CD4-positive, alpha-beta memory T cell (primary cell): ENCODE measurements at regions not wholly inside any gene's neighbourhood (a gene's known extent, or its start where the extent isn't known, plus 50 kb on each side); places are given as distances from the start of the nearest gene placed in this dataset.

Source experiments
- CTCF ChIA-PET: fragments of 350-600 bp; sonication (Branson Sonifier 250); formaldehyde crosslinking; loops from one replicate; lab custom pipeline; 2021; ENCODE audit warnings: inconsistent platforms; ENCODE audit not compliant: partially characterized antibody; lab: Charles Lee
- POLR2A ChIA-PET: fragments of 350-600 bp; sonication (Branson Sonifier 250); formaldehyde crosslinking; loops from one replicate; lab custom pipeline; 2021; ENCODE audit not compliant: partially characterized antibody; lab: Charles Lee
- DNase-seq, 5 donors: peaks; one replicate each; pipeline versions ENCODE4 v3.0.0 to v3.0.0-alpha.2; 2020 to 2022; ENCODE audit warnings: mixed read lengths in 1 of 5
- H3K27ac ChIP-seq: one replicate; pipeline ENCODE4 v1.7.0; 2013; ENCODE audit warnings: low read depth, low read length
- H3K27me3 ChIP-seq: 2 replicates; pipeline ENCODE4 v1.7.0; 2013; ENCODE audit warnings: mild to moderate bottlenecking, low read length, moderate library complexity; ENCODE audit not compliant: insufficient read depth
- H3K36me3 ChIP-seq: 2 replicates; pipeline ENCODE4 v1.7.0; 2013; ENCODE audit warnings: mild to moderate bottlenecking, low read length, moderate library complexity; ENCODE audit not compliant: insufficient read depth
- H3K4me1 ChIP-seq: 2 replicates; pipeline ENCODE4 v1.7.0; 2013; ENCODE audit warnings: mild to moderate bottlenecking, low read length, moderate library complexity; ENCODE audit not compliant: insufficient read depth
- H3K4me3 ChIP-seq, 2 donors: one replicate each; pipeline ENCODE4 v1.7.0; 2013; ENCODE audit warnings: low read length in 2 of 2, mild to moderate bottlenecking in 1 of 2
- H3K9me3 ChIP-seq, 2 donors: one replicate each; pipeline ENCODE4 v1.7.0; 2013; ENCODE audit warnings: low read length in 2 of 2, control low read depth in 1 of 2; ENCODE audit not compliant: control insufficient read depth in 1 of 2
- H3K27ac Mint-ChIP-seq, 7 donors: one replicate each; pipeline ENCODE4 v1.8.0; 2020 to 2021; ENCODE audit warnings: mixed read lengths in 7 of 7, mild to moderate bottlenecking in 6 of 7, inconsistent platforms in 3 of 7, moderate library complexity in 3 of 7
- H3K27me3 Mint-ChIP-seq, 2 donors: one replicate each; pipeline ENCODE4 v1.8.0; 2020 to 2021; ENCODE audit warnings: mixed read lengths in 2 of 2
- H3K36me3 Mint-ChIP-seq, 2 donors: one replicate each; pipeline ENCODE4 v1.8.0; 2020 to 2021; ENCODE audit warnings: mixed read lengths in 2 of 2, inconsistent platforms in 1 of 2, mild to moderate bottlenecking in 1 of 2
- H3K4me1 Mint-ChIP-seq, 4 donors: one replicate each; pipeline ENCODE4 v1.8.0; 2020 to 2021; ENCODE audit warnings: mixed read lengths in 4 of 4, mild to moderate bottlenecking in 1 of 4
- H3K4me3 Mint-ChIP-seq, 8 donors: one replicate each; pipeline ENCODE4 v1.8.0; 2020 to 2021; ENCODE audit warnings: mixed read lengths in 8 of 8, mild to moderate bottlenecking in 7 of 8, moderate library complexity in 6 of 8, inconsistent platforms in 3 of 8
- H3K9me3 Mint-ChIP-seq, 8 donors: one replicate each; pipeline ENCODE4 v1.8.0; 2020 to 2021; ENCODE audit warnings: mixed read lengths in 8 of 8, mild to moderate bottlenecking in 5 of 8, inconsistent platforms in 3 of 8, moderate library complexity in 1 of 8
- intact Hi-C: fragments of 100-400 bp; cut with micrococcal nuclease; formaldehyde crosslinking; loops from one replicate; pipeline ENCODE4 v1.15.1; 2023

DNA sequence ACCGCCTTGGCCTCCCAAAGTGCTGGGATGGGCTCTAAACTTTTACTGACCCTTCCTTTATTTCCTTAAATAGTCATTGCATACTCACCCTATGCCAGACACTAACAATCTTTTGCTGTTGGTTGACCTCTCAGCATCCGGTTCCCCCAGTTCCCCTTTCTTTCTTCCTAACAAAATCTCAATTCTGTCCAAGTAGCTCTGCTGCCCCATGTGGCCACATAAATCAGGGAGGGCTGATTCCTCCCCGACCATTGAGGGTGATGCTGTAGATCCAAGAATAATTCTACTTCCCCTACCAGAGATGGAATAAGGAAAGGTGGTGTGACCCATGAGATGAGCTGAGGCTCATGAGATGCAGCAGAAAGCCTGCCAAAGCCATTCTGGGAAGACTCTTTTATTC is 315.3 kb upstream of the MSX2 start:
- intact Hi-C loops, result no loop called here
- Mint-ChIP-seq H3K4me3 (no peak overlapping the region), H3K4me1 (no peaks in the 10 kb centered on the region), H3K9me3 (peaks cover 0 to 9% (median 3%) of the 10 kb centered on the region in 8 donors), H3K27ac (no peak overlapping the region), H3K27me3 (peaks cover 8 to 18% of the 10 kb centered on the region in 2 donors), H3K36me3 (no peaks in the 10 kb centered on the region)
- Histone ChIP-seq H3K27me3 (no peaks in the 10 kb centered on the region), H3K36me3 (no peaks in the 10 kb centered on the region), H3K4me1 (no peaks in the 10 kb centered on the region), H3K27ac (no peak overlapping the region), H3K9me3 (no peaks in the 10 kb centered on the region), H3K4me3 (no peak overlapping the region)
- CTCF ChIA-PET, result interaction anchor here (1.2 kb wide), 1 partner anchor 11 kb away, joined by 4 read pairs; no protein-coding TSS in a partner anchor
- POLR2A ChIA-PET, result no interaction called here
- DNase-seq, result no peak

DNA sequence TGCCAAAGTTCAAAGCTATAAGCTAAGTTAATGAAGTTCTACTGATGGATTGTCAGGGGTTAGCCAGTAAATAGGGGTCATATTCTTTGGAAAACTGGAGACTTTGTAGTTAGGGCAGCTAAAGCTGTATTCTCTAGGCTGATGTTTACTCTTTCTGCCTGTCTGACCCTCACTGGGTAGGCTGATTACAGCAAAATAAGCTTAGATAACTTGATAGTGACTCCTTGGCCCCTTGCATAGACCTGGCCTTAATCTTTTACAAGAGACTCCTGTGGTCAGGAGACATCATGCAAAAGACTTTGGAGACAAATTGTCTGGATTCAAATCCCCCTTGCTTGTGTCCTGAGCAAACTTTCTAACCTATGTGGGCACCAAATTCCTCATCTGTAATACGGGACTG is 314.4 kb upstream of the MSX2 start:
- ChIA-PET CTCF (interaction anchor here (1.4 kb wide), 1 partner anchor 10 kb away, joined by 7 read pairs; no protein-coding TSS in a partner anchor), POLR2A (no interaction called here)
- Mint-ChIP-seq H3K9me3 (peaks cover 0 to 7% (median 3%) of the 10 kb centered on the region in 8 donors), H3K27me3 (peaks cover 11 to 17% of the 10 kb centered on the region in 2 donors), H3K27ac (no peak overlapping the region), H3K36me3 (no peaks in the 10 kb centered on the region), H3K4me3 (no peak overlapping the region), H3K4me1 (no peaks in the 10 kb centered on the region)
- no peaks in the 10 kb centered on the region for H3K27me3 ChIP-seq
- intact Hi-C loops, result no loop called here
- H3K4me1 ChIP-seq, result no peaks in the 10 kb centered on the region
- no peak for DNase-seq
- H3K36me3 ChIP-seq, result no peaks in the 10 kb centered on the region
- no peak overlapping the region for H3K4me3 ChIP-seq
- H3K27ac ChIP-seq, result no peak overlapping the region
- no peaks in the 10 kb centered on the region for H3K9me3 ChIP-seq

DNA sequence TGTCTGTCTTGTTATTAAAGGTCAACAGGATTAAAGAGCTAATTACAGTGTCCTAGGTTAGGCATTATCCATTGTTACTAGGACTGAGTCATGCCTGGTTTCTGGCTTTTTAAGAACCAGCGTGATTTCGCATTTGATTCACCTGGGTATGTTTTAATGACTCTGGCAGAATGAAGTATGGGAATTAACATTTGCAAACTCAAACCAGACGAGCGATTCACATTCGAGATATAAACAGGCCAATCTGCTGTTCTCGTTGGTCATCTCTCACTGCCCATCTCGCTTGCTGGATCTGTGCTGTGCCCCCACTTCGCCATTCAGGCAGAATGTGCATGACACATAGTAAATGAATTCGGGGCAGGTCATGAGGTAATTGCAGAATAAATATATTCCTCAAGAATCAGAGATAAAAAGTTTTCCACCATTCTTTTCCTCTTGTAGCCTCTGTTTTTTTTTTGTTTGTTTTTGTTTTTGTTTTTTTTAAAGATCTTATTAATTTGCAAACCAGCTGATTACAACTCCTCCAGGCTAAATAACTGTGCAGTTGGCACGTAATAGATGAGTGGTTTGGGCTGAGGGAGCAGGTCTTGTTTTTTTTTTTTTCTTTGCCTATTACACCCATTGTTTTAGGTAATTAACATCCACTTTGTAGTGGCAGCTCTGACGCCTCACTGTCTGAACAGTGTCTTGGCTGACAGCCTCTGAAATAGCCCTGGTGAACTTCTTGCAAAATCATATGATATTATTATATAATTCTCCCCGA is 313.5 kb upstream of the MSX2 start:
- Histone ChIP-seq H3K27ac (no peak overlapping the region), H3K4me1 (no peaks in the 10 kb centered on the region), H3K4me3 (no peak overlapping the region), H3K36me3 (no peaks in the 10 kb centered on the region), H3K9me3 (no peaks in the 10 kb centered on the region), H3K27me3 (no peaks in the 10 kb centered on the region)
- H3K27me3 Mint-ChIP-seq, result peaks cover 11 to 15% of the 10 kb centered on the region in 2 donors
- peaks cover 0 to 6% (median 3%) of the 10 kb centered on the region in 8 donors for H3K9me3 Mint-ChIP-seq
- no peak overlapping the region for H3K4me3 Mint-ChIP-seq
- POLR2A ChIA-PET, result no interaction called here
- no peaks in the 10 kb centered on the region for H3K36me3 Mint-ChIP-seq
- DNase-seq, result no peak
- intact Hi-C loops, result no loop called here
- CTCF ChIA-PET, result interaction anchor here (1.4 kb wide), 1 partner anchor 9 kb away, joined by 7 read pairs; no protein-coding TSS in a partner anchor
- H3K27ac Mint-ChIP-seq, result no peak overlapping the region
- no peaks in the 10 kb centered on the region for H3K4me1 Mint-ChIP-seq

DNA sequence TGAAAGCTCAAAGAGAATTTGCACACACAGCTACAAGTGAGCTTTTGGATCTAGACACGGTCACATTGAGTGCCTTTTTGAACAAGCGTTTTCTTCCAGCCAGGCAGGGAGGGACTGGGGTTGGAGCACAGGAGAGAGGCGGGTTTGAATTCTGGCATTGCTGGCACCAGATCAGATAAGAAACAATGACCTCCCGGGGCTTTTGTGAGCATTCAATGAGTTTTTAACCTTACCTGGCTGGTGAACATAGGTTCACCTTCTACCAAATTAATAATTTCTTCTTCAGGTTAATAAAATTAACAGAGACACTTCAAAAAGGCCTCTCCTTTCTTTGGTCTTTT is 312.9 kb upstream of the MSX2 start:
- Histone ChIP-seq H3K9me3 (no peaks in the 10 kb centered on the region), H3K4me1 (no peaks in the 10 kb centered on the region), H3K36me3 (no peaks in the 10 kb centered on the region), H3K27ac (no peak overlapping the region), H3K27me3 (no peaks in the 10 kb centered on the region), H3K4me3 (no peak overlapping the region)
- CTCF ChIA-PET, result interaction anchor here (1.4 kb wide), 1 partner anchor 8 kb away, joined by 7 read pairs; no protein-coding TSS in a partner anchor
- DNase-seq, result no peak
- intact Hi-C loops, result no loop called here
- POLR2A ChIA-PET, result no interaction called here
- Mint-ChIP-seq H3K27ac (no peak overlapping the region), H3K4me3 (no peak overlapping the region), H3K4me1 (no peaks in the 10 kb centered on the region), H3K27me3 (peaks cover 11 to 15% of the 10 kb centered on the region in 2 donors), H3K9me3 (peaks cover 0 to 6% (median 3%) of the 10 kb centered on the region in 8 donors), H3K36me3 (no peaks in the 10 kb centered on the region)

DNA sequence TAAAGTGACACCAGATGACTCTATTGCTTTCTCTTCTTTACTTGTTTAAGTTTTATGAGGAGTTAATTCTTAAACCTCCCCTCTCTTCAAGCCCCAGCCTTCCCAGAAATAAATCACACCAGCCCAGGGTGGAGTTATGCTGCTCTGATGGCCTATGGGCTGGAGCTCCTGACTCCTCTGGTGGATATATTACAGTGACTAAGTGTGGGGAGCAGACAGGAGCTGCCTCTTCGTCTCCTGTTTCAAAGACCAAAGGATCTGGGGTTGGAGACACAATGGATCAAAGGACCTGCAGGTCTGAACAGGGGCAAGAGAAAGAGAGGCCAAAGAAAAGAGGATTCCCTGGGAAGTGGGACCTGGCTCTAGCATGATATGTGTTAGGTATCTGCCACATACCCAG is 312.0 kb upstream of the MSX2 start:
- POLR2A ChIA-PET, result no interaction called here
- H3K9me3 Mint-ChIP-seq, result peaks cover 0 to 6% (median 3%) of the 10 kb centered on the region in 8 donors

DNA sequence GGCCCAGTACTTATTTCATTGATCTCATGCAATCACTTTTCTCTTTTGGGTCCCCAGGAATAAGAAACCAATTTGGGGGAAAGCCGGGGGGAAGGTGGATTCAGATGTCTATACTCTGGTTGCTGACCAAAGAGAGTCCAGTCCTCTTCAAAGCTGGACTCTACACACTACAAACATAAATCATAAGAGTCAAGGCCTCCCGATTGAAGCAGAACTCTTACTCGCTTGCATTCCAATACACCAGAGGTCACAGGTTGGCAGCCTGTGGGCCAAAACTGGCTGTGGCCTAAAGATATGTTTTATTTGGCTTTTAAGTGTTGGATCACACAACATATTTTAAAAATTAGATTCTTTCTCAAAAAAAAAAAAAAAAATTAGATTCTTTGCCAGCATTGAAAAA is 311.4 kb upstream of the MSX2 start:
- ChIA-PET CTCF (no interaction called here), POLR2A (no interaction called here)
- Mint-ChIP-seq H3K4me3 (no peak overlapping the region), H3K27me3 (peaks cover 14 to 18% of the 10 kb centered on the region in 2 donors), H3K9me3 (peaks cover 0 to 6% (median 2%) of the 10 kb centered on the region in 8 donors), H3K27ac (no peak overlapping the region), H3K36me3 (no peaks in the 10 kb centered on the region), H3K4me1 (no peaks in the 10 kb centered on the region)
- intact Hi-C loops, result no loop called here
- H3K4me3 ChIP-seq, result no peak overlapping the region
- H3K27me3 ChIP-seq, result no peaks in the 10 kb centered on the region
- H3K36me3 ChIP-seq, result no peaks in the 10 kb centered on the region
- no peaks in the 10 kb centered on the region for H3K9me3 ChIP-seq
- no peak for DNase-seq
- no peaks in the 10 kb centered on the region for H3K4me1 ChIP-seq
- no peak overlapping the region for H3K27ac ChIP-seq

More for the DNA sequence above, 312.0 kb upstream of the MSX2 start:
- CTCF ChIA-PET, result no interaction called here
- H3K9me3 ChIP-seq, result no peaks in the 10 kb centered on the region
- Mint-ChIP-seq H3K36me3 (no peaks in the 10 kb centered on the region), H3K4me1 (no peaks in the 10 kb centered on the region), H3K27ac (no peak overlapping the region), H3K4me3 (no peak overlapping the region), H3K27me3 (peaks cover 14 to 16% of the 10 kb centered on the region in 2 donors)
- no peaks in the 10 kb centered on the region for H3K36me3 ChIP-seq
- H3K27ac ChIP-seq, result no peak overlapping the region
- no peaks in the 10 kb centered on the region for H3K27me3 ChIP-seq
- intact Hi-C loops, result no loop called here
- no peak for DNase-seq
- H3K4me3 ChIP-seq, result no peak overlapping the region
- H3K4me1 ChIP-seq, result no peaks in the 10 kb centered on the region

DNA sequence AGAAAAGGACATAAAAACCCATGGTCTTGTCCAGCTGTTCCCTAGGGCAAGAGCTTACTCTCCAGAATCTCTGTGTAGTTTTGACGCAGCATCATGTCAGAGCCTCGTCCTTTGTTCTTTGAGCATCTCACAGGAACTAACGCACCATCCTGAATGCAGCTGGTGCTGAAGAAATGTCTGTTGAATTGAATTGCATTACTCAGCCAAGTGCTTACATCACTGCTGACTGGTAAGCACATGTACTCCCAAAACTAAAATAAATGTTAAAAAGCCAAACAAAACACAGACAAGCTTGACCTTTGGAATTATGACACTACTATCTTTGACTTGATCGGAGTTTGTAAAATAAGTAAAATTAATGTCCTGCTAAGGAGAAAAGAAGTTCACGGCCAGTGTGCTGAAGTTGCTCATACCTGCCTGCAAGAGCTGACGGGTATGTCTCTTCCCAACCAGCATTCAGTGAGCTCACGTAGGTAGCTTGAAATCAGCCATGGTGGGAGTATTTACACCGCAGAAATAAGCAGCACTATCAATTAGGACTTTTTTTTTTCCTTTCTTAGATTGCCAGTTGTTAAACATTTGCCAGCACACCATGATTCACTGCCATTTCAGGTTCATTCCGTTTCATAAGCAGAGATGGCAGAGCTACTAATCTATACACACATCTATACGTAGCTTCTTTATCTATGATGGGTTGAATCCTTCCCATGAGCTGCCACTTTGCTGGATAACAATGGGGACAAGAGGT is 310.6 kb upstream of the MSX2 start:
- ChIA-PET CTCF (interaction anchor here (1.1 kb wide), 1 partner anchor 11 kb away, joined by 3 read pairs; no protein-coding TSS in a partner anchor), POLR2A (no interaction called here)
- Mint-ChIP-seq H3K4me3 (no peak overlapping the region), H3K27ac (no peak overlapping the region), H3K9me3 (peaks cover 0 to 6% (median 2%) of the 10 kb centered on the region in 8 donors), H3K36me3 (no peaks in the 10 kb centered on the region), H3K27me3 (peaks cover 17 to 18% of the 10 kb centered on the region in 2 donors), H3K4me1 (no peaks in the 10 kb centered on the region)
- H3K27ac ChIP-seq, result no peak overlapping the region
- no peak overlapping the region for H3K4me3 ChIP-seq
- H3K4me1 ChIP-seq, result no peaks in the 10 kb centered on the region
- no peaks in the 10 kb centered on the region for H3K27me3 ChIP-seq
- intact Hi-C loops, result no loop called here
- H3K36me3 ChIP-seq, result no peaks in the 10 kb centered on the region
- DNase-seq, result no peak
- no peaks in the 10 kb centered on the region for H3K9me3 ChIP-seq
